HEK293T (cell line): ENCODE measurements at regions not wholly inside any gene's neighbourhood (a gene's known extent, or its start where the extent isn't known, plus 50 kb on each side); places are given as distances from the start of the nearest gene placed in this dataset.
"Not testable (repeated sequence)": the region's sequence is repeated elsewhere in the genome, so short reads cannot be mapped to it uniquely, and the experiment has no call there.

Source experiments
- CTCF ChIA-PET: fragments of 350-600 bp; formaldehyde crosslinking; extraction: SDS; loops from one replicate; lab custom pipeline; 2021; ENCODE audit warnings: antibody characterized with exemption, inconsistent platforms; lab: Yijun Ruan, JAX
- POLR2A ChIA-PET: fragments of 350-600 bp; formaldehyde crosslinking; extraction: SDS; loops from one replicate; lab custom pipeline; 2020; ENCODE audit warnings: antibody characterized with exemption, inconsistent platforms; lab: Yijun Ruan, JAX
- DNase-seq: peaks from one replicate; pipeline ENCODE4 v3.0.0; 2012; ENCODE audit warnings: mixed read lengths; ENCODE audit errors: extremely low spot score
- ARNT ChIP-seq: fragments of 450-650 bp; IDR thresholded peaks from 2 replicates; pipeline ENCODE4 v1.6.1; 2017; ENCODE audit warnings: mild to moderate bottlenecking
- BHLHE40 ChIP-seq: fragments of 450-650 bp; IDR thresholded peaks from 2 replicates; pipeline ENCODE4 v1.6.1; 2016; ENCODE audit warnings: mild to moderate bottlenecking, moderate library complexity, borderline replicate concordance
- CTBP1 ChIP-seq: fragments of 450-650 bp; IDR thresholded peaks from 2 replicates; pipeline ENCODE4 v1.6.1; 2016; ENCODE audit warnings: borderline replicate concordance
- ELF4 ChIP-seq: fragments of 450-650 bp; IDR thresholded peaks from 2 replicates; pipeline ENCODE4 v1.6.1; 2017; ENCODE audit warnings: antibody characterized with exemption
- FOXA1 ChIP-seq: fragments of 450-650 bp; IDR thresholded peaks from 2 replicates; pipeline ENCODE4 v1.6.1; 2016; ENCODE audit warnings: mild to moderate bottlenecking
- FOXK2 ChIP-seq: fragments of 450-650 bp; IDR thresholded peaks from 2 replicates; pipeline ENCODE4 v1.6.1; 2016; ENCODE audit warnings: mild to moderate bottlenecking
- FOXM1 ChIP-seq: fragments of 450-650 bp; IDR thresholded peaks from 2 replicates; pipeline ENCODE4 v1.6.1; 2017; ENCODE audit warnings: mild to moderate bottlenecking, borderline replicate concordance
- HDGF ChIP-seq: fragments of 450-650 bp; IDR thresholded peaks from 2 replicates; pipeline ENCODE4 v1.6.1; 2017; ENCODE audit warnings: antibody characterized with exemption, borderline replicate concordance
- L3MBTL2 ChIP-seq: fragments of 450-650 bp; conservative IDR thresholded peaks from 2 replicates; pipeline ENCODE4 v1.6.1; 2016; ENCODE audit warnings: mild to moderate bottlenecking
- LEF1 ChIP-seq: fragments of 450-650 bp; IDR thresholded peaks from 2 replicates; pipeline ENCODE4 v1.6.1; 2017; ENCODE audit warnings: mild to moderate bottlenecking, borderline replicate concordance
- NFRKB ChIP-seq: fragments of 450-650 bp; IDR thresholded peaks from 2 replicates; pipeline ENCODE4 v1.6.1; 2016; ENCODE audit warnings: mild to moderate bottlenecking, moderate library complexity
- SP1 ChIP-seq: fragments of 450-650 bp; IDR thresholded peaks from 2 replicates; pipeline ENCODE4 v1.6.1; 2017
- SUZ12 ChIP-seq: fragments of 450-650 bp; IDR thresholded peaks from 2 replicates; pipeline ENCODE4 v1.6.1; 2016; ENCODE audit warnings: mild to moderate bottlenecking
- TARDBP ChIP-seq: fragments of 450-650 bp; IDR thresholded peaks from 2 replicates; pipeline ENCODE4 v1.6.1; 2016
- ZNF384 ChIP-seq: fragments of 450-650 bp; IDR thresholded peaks from 2 replicates; pipeline ENCODE4 v1.6.1; 2016
- TF ChIP-seq, protein P1 (sequence below): fragments of 450-650 bp; IDR thresholded peaks from 2 replicates; pipeline ENCODE4 v1.6.1; 2016

DNA sequence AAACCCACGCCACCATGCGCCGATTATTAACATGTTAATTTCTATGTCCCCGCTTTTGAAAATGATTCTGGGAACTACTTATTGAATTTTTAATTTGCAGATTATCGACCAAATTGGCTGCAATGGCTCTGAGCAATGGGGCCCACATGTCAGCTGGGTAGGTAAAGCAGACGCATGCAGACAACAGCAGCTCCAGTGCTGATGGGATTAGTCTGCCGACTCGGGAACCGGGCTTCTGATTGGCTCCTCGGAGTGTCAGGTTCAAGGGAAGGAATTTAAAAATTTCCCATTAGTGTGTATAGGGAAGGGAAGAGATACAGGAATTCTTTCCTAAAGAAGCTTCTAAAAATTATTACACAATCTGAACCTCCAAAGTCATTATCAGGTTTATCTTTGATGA lies 77.4 kb upstream of the PPARGC1A start:
- CTCF ChIA-PET, result no interaction called here
- DNase-seq, result no peak
- TF ChIP-seq CTBP1 (no peak), BHLHE40 (no peak), FOXM1 (no peak), ARNT (no peak), SUZ12 (no peak), NFRKB (no peak), L3MBTL2 (no peak), TARDBP (no peak), HDGF (no peak), SP1 (no peak), FOXA1 (no peak), ELF4 (no peak), ZNF384 (no peak), FOXK2 (no peak), LEF1 (no peak)
- TF ChIP-seq, protein P1, sequence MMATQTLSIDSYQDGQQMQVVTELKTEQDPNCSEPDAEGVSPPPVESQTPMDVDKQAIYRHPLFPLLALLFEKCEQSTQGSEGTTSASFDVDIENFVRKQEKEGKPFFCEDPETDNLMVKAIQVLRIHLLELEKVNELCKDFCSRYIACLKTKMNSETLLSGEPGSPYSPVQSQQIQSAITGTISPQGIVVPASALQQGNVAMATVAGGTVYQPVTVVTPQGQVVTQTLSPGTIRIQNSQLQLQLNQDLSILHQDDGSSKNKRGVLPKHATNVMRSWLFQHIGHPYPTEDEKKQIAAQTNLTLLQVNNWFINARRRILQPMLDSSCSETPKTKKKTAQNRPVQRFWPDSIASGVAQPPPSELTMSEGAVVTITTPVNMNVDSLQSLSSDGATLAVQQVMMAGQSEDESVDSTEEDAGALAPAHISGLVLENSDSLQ, result no peak
- POLR2A ChIA-PET, result interaction anchor here (1.1 kb wide), 1 partner anchor 39 kb away, joined by 3 read pairs; no protein-coding TSS in a partner anchor

DNA sequence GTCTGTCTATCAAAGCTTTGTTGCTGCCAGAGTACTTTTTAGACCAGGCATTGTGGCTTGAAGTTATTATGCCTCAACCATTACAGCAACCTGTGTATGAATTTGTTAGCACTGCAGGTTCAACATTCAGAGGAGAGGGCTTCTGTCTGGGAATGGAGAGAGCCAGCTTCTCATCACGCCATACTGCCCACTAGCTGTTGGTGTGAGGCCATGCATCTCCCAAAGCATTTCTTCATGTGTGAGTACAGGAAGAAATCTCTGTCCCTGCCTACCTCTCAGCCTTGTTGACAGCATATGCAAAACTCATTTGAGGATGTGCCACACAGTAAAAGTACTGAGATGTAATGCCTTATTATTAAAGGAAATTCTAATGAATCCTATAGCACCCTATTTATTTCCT lies 76.9 kb upstream of the PPARGC1A start:
- POLR2A ChIA-PET, result interaction anchor here (1.1 kb wide), 1 partner anchor 39 kb away, joined by 3 read pairs; no protein-coding TSS in a partner anchor
- CTCF ChIA-PET, result interaction anchor here (0.7 to 2.1 kb wide), 5 partner anchors 9 to 77 kb away, joined by 3 to 6 read pairs (median 3); partner anchors contain the start of gene PPARGC1A
- peak; percentile 35 for DNase-seq
- no peak for TF ChIP-seq L3MBTL2
- TF ChIP-seq ELF4, result no peak
- no peak for TF ChIP-seq LEF1

DNA sequence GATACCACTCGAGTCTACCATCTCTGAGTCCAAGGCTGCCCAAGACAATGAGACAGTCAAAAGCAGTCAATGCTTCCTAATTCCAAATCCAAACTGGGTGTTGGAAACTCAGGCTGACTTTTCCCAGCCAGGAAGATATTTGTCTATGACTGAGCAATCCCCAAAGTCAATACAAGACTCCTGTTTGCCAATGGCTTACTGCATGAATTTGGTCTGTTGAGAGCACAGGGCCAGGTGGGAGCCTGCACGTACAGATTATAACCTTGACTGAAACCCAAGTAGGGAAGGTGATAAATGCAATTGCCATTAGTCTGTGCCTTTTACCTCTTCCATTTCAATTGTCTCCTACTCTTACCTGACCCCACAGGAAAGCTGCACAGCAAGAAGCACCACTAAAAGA lies 72.6 kb upstream of the PPARGC1A start:
- no peak for DNase-seq
- POLR2A ChIA-PET, result no interaction called here
- TF ChIP-seq, protein P1, result no peak
- TF ChIP-seq TARDBP (no peak), NFRKB (no peak), ELF4 (no peak), FOXM1 (no peak), SUZ12 (no peak), LEF1 (no peak), L3MBTL2 (no peak)
- CTCF ChIA-PET, result no interaction called here

DNA sequence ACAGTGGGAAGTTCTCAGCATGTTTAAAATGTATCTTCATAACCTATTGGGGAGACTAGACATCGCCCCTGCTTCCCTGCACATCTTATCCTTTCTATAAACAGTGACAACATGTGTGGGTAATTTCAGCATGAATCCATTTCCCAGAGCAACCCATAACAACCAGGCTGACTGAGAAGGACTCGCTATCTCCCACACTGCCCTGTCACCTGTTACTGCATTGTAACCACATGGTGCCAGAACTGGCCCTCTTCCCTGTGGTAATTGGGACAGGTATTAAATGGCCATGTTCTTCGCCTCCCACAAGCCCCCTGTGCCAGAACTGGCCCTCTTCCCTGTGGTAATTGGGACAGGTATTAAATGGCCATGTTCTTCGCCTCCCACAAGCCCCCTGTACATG lies 71.5 kb upstream of the PPARGC1A start:
- POLR2A ChIA-PET, CTCF ChIA-PET: not testable (repeated sequence)

DNA sequence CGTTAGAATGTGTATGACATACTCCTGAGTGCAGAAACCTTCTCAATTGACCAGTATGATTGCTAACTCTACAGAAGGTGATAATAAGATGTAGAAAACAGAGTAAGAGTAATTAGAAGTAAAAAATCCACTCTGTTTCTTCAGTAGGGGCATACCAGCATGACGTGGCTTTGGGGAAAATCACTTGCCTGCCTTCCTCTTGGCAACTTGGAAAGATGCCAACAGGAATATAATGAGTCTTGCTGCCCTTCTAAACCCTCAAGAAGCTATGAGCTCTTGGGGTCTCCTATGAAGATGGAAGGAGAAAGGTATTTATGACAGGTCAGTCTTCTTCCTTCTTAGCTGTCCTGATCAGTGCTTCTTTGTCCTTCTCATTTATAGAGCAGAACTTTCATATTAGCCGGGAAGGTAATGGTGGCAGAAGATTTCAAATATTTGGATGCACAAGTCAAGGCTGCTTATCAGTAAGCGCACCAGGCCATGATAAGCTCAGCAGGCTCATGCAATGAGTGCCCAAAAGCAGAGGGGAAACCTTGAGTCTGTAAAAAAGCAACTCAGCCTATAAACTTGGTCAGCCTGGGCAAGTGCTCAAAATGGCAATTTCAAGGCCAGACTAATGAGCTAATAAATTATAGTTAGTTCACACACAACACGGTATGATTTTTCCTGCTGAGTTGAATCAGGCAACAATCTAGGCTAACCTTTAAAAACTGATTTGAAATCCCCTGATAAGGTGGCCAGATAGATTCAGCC lies 69.7 kb upstream of the PPARGC1A start:
- POLR2A ChIA-PET, result no interaction called here

More for the DNA sequence above, 71.5 kb upstream of the PPARGC1A start:
- not testable (repeated sequence) for DNase-seq

DNA sequence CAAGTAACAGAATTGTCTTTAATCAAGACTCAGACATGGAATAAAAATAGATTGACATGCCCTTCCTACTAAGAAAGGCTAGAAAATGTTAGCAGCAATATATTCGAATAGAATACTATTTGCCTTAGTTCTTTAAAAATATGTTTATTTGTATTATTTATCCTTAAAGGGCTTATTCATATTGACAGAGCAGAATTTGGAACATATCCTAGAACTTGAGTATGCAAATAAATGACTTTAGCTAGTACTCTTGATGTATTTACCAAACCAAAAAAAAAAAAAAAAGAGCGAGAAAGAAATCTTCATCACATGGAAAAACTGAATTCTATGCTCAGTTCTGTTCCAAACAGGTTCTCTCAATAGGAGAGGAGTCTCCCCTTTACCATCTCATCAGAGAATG lies 68.9 kb upstream of the PPARGC1A start:
- DNase-seq, result no peak
- POLR2A ChIA-PET, result no interaction called here
- TF ChIP-seq HDGF, result no peak
- TF ChIP-seq, protein P1, result no peak
- CTCF ChIA-PET, result no interaction called here

More for the DNA sequence above, 69.7 kb upstream of the PPARGC1A start:
- CTCF ChIA-PET, result interaction anchor here (0.6 kb wide), 1 partner anchor 131 kb away, joined by 3 read pairs; no protein-coding TSS in a partner anchor
- TF ChIP-seq ARNT, result no peak
- no peak for TF ChIP-seq NFRKB
- no peak for TF ChIP-seq ZNF384
- TF ChIP-seq FOXM1, result no peak
- TF ChIP-seq TARDBP, result no peak
- TF ChIP-seq CTBP1, result no peak
- no peak for TF ChIP-seq SUZ12
- TF ChIP-seq BHLHE40, result no peak
- no peak for TF ChIP-seq SP1
- no peak for TF ChIP-seq FOXA1
- no peak for TF ChIP-seq ELF4
- TF ChIP-seq L3MBTL2, result no peak
- TF ChIP-seq LEF1, result no peak
- TF ChIP-seq, protein P1, result no peak
- no peak for TF ChIP-seq HDGF
- no peak for TF ChIP-seq FOXK2
- no peak for DNase-seq
